ENCODE measurements at regions not wholly inside any gene's neighbourhood (a gene's known extent, or its start where the extent isn't known, plus 50 kb on each side); places are given as distances from the start of the nearest gene placed in this dataset.

DNA sequence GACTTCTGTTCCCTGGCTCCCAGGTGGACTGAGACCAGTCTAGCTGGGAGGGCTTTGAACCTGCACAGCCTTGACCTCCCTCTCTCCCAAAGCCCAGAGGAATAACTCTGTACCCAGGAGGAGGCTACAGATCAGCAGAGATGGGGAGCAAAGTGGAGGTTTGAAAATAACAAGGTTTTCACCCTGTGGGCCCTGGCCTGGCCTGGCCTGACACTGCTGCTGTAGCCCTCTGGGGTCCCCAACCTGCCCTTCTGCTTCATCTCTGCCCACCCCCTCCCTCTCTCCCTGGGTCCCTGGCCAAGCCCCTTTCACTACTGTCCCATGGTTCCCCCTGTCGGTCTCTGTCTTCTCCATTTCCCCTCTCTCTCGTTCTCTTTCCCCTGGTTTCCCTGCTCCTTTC lies 225.2 kb downstream of the BUD13 start:
- TF ChIP-seq, protein P1, sequence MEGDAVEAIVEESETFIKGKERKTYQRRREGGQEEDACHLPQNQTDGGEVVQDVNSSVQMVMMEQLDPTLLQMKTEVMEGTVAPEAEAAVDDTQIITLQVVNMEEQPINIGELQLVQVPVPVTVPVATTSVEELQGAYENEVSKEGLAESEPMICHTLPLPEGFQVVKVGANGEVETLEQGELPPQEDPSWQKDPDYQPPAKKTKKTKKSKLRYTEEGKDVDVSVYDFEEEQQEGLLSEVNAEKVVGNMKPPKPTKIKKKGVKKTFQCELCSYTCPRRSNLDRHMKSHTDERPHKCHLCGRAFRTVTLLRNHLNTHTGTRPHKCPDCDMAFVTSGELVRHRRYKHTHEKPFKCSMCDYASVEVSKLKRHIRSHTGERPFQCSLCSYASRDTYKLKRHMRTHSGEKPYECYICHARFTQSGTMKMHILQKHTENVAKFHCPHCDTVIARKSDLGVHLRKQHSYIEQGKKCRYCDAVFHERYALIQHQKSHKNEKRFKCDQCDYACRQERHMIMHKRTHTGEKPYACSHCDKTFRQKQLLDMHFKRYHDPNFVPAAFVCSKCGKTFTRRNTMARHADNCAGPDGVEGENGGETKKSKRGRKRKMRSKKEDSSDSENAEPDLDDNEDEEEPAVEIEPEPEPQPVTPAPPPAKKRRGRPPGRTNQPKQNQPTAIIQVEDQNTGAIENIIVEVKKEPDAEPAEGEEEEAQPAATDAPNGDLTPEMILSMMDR (IDR thresholded peaks at IDR 0.05): no peak
- TF ChIP-seq POLR2A (IDR thresholded peaks at IDR 0.05): no peak
